Fibroblast of skin of right biceps (primary cell): ENCODE measurements at regions not wholly inside any gene's neighbourhood (a gene's known extent, or its start where the extent isn't known, plus 50 kb on each side); places are given as distances from the start of the nearest gene placed in this dataset.

Experiments
- DNase-seq: peaks from one replicate; pipeline ENCODE4 v3.0.0-alpha.2; 2013

DNA sequence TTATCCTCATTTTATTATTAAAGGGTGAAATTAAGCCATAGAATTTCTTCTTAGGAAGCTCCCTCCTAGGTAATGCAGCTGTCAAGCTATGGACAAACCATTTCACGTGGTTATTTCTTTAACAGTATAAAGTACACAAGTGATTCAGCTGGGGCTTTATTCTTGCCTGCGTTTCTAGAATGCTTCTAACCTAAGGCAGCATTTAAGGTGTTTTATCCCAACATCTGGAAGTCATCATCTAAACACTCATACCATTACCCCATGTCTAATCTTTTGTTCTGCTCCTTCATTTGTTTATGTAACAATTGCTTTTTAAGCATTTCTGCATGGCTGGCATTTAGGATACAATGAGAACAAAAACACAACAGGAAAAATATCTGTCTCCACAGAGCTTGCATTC, 829.2 kb upstream of the ADAMTS5 start:
- DNase-seq = peak; percentile 27

- DNase-seq = no peak
Measured at GRCh38 chr21:27795418-27795817, 828.5 kb upstream of the ADAMTS5 start.

GRCh38 chr21:27793901-27794300, 827.0 kb upstream of the ADAMTS5 start:
- no peak for DNase-seq

GRCh38 chr21:27787046-27787445, 820.2 kb upstream of the ADAMTS5 start:
- no peak for DNase-seq

- DNase-seq = no peak
Measured at GRCh38 chr21:27779606-27780005, 812.7 kb upstream of the ADAMTS5 start.

DNA sequence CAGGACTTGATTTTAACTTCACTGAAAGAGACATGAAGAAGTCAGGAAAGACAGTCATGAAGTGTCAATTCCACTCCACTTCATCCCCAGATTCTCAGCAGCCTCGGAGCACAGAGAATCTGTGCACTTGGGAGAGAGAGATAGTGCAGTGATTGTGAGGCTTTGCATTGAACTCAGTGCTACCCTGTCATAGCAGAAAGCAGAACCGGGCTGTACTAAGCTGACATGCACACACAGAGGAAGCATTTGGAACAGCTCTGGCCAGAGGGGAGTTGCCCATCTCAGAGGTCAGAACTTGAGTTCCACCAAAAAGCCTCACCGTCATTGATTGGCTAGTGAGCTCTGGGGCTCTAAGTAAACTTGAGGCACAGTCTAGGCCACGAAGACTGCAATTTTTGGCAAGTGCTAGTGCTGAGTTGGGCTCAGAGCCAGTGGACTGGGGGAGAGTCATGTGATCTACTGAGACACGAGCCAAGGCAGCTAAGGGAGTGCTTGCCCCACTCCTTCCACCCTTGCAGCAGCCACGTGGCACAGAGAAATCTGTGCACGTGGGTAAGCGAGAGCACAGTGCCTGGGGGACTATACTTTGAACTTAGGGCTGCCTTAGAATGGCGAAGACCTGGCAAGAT, 810.2 kb upstream of the ADAMTS5 start:
- no peak for DNase-seq

- DNase-seq = peak; percentile 35
Measured at GRCh38 chr21:27772816-27773215, 805.9 kb upstream of the ADAMTS5 start.

- DNase-seq = no peak
Measured at GRCh38 chr21:27771938-27772483, 805.1 kb upstream of the ADAMTS5 start.

DNA sequence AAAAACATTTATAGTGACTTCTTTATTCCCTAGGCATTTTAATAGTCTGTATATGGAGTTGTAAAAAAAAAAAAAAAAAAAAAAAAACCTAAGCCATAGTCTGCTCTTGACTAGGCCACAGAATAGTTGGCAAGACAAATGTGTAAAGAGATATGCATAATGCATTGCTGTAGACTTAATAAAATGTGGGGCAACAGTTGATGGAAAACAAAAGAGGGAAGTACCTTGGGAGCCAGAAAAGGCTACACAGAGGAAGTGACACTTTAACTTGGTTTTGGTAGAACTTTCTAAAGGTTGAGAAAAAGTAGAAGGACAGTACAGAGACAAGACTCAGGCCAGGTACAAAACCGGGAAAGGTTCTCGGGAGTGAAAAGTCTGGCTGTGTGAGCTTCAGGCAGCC, 802.9 kb upstream of the ADAMTS5 start:
- no peak for DNase-seq

- DNase-seq = peak; percentile 41
Measured at GRCh38 chr21:27768046-27768637, 801.3 kb upstream of the ADAMTS5 start.

GRCh38 chr21:27764056-27764455, 797.2 kb upstream of the ADAMTS5 start:
- no peak for DNase-seq

GRCh38 chr21:27761623-27762022, 794.7 kb upstream of the ADAMTS5 start:
- DNase-seq = no peak

DNA sequence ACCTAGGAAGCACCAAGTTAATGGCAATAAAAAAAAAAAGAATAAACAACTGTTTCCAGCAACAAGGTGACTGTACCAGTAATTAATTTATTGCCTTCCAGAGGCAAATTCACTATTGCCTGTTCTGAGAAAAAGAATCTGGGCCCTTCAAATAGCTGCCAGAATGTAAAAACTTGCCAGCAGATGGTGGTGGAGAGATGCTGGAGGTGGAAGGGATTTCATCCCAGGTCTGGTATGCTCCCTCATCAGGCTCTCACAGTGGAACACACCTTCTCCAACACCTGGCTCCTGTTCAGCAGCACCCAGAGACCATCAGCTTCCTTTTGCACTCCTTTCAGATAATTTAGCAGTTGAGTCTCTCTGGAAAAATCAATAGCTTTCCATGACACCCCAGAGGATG, 792.9 kb upstream of the ADAMTS5 start:
- DNase-seq = no peak

- no peak for DNase-seq
Measured at GRCh38 chr21:27759091-27759659, 792.3 kb upstream of the ADAMTS5 start.

DNA sequence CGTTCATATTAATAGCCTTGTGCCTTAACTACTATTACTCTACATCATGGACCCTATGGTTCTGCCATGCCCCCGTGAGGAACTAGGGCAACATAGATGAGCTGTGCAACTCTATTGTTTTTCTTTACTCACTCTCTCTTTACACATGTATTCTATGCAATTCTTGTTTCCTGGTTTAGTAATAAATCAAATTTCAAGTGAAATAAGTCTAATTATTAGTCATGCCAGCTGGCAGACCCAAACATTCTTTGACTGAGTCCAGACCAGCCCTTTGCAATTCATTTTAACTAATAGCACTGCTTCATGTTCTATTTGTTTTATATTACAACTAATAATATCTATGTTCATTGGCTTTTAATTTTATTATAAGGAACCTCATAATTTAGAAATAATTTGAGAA, 789.3 kb upstream of the ADAMTS5 start:
- DNase-seq = no peak

DNA sequence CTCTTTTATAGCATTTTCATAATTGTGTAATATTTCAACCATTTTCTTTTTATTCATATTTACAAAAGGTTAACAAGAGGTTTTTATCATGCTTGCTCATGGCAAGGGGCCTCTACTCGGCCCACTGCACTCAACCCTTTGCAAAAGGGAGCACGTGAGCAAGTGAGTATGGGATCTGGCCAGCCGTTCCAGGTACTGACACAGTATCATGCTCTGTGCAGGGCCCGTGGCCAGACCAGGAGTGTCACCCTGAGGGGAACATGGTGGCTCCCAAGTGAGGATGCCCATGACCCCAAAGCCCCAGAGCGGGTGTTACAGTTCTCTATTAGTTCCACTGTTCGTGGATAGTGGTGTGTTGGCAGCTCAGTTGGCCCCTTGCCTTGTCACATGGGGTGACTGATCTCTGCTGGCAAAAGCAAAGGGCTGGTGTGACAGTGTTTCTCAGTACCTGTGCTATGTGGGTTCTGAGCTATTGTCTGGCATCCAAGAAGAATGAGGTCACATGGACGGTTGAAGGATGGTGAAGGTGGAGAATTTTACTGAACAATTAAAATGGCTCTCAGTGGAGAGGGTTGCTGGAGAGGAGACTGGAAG, 777.2 kb upstream of the ADAMTS5 start:
- no peak for DNase-seq

DNA sequence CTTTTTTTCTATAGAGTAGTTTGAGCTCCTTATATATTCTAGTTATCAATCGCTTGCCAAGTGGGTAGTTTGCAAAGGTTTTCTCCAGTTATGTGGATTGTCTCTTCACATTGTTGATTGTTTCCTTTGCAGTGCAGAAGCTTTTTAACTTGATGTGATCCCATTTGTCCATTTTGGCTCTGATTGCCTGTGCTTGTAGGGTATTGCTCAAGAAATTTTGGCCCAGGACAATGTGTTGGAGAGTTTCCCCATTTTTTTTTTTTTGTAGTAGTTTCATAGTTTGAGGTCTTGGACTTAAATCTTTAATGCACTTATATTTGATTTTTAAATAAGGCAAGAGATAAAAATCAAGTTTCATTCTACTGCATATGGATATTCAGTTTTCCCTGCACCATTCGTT, 774.8 kb upstream of the ADAMTS5 start:
- no peak for DNase-seq

DNA sequence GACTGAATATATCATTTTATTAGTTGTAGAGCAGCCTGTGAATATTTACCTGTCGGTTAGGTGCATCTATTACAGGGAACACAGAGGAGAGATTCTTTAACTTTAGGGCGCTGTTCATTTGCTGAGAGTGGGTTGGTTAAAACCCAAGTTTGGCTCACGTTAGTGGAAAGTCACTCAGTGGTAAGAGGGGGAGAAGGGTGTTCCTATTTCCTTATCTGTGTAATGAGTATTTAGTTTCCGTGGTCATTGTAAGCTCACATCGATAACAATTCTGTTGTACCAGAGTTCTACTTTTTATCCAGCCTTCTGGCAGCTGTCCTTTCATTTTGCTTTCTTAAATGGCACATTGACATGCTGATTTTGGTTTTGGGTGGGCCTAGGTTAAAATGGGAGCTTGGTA, 773.2 kb upstream of the ADAMTS5 start:
- no peak for DNase-seq

- no peak for DNase-seq
Measured at GRCh38 chr21:27739187-27739586, 772.3 kb upstream of the ADAMTS5 start.

GRCh38 chr21:27735699-27736098, 768.8 kb upstream of the ADAMTS5 start:
- no peak for DNase-seq

DNA sequence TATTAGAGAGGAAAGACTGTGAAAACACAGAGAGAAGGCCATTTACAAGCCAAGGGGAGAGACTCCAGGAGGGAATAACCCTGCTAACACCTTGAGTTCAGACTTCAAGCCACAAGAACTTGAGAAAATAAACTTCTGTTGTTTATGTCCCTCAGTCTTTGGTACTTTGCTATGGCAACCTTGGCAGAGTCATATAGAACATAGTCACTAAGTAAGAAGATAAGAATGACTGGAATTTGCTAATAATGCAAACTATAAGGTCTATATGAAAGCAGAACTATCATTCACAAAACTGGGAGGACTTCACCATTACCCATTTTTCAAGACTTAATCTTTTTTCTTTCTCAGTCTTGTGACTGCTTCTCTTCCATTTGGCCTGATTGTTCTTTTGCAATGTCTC, 767.3 kb upstream of the ADAMTS5 start:
- DNase-seq = peak; percentile 84

DNA sequence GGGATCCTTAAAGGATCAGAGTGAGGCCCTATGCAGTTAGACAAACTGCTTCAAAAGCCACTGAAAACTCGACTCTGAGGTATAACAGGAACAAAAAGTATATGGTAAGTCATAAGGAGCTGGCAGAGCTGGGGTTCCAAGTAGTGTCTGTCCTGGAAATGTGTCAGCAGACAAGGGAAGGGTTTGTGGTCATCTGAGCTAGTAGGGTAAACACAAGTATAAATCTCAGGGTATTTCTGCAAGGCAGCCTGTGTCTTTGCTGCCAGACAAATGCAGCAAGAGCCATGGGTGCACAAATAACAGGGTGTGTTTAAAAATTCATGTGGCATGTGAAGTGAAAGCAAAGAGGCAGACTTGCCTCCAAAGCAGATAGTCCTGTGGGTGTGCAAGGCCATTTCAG, 759.0 kb upstream of the ADAMTS5 start:
- no peak for DNase-seq

- DNase-seq = no peak
Measured at GRCh38 chr21:27722095-27722494, 755.2 kb upstream of the ADAMTS5 start.

- DNase-seq = no peak
Measured at GRCh38 chr21:27721675-27722074, 754.8 kb upstream of the ADAMTS5 start.
